ENCODE measurements at regions not wholly inside any gene's neighbourhood (a gene's known extent, or its start where the extent isn't known, plus 50 kb on each side); places are given as distances from the start of the nearest gene placed in this dataset.

DNA sequence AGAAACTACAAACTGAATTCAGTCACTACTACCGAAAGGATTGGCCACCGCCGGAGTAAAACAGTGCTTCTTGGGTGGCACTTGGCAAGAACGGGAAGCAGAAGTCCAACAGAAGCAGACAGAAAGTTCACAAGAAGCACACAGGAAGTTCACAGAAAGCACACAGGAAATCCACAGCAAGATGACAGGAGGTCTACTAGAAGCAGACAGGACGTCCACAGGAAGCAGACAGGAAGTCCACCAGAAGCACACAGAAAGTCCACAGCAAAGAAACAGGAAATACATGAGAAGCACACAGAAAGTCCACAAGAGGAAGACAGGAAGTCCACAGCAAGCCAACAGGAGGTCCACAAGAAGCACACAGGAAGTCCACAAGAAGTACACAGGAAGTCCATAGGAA is 399.2 kb upstream of the AUTS2 start:
- no peak for TF ChIP-seq CTCF (IDR thresholded peaks at IDR 0.05)
- TF ChIP-seq POLR2AphosphoS5 (IDR thresholded peaks at IDR 0.05): no peak
